Fibroblast of skin of back (primary cell): ENCODE measurements at regions not wholly inside any gene's neighbourhood (a gene's known extent, or its start where the extent isn't known, plus 50 kb on each side); places are given as distances from the start of the nearest gene placed in this dataset.
"Not testable (repeated sequence)": the region's sequence is repeated elsewhere in the genome, so short reads cannot be mapped to it uniquely, and the experiment has no call there.

Experiments used
- DNase-seq: peaks from one replicate; pipeline ENCODE4 v3.0.0-alpha.2; 2013

- peak; percentile 77 for DNase-seq
These were observed 77.4 kb upstream of the DMRT1 start for GRCh38 chr9:764105-764524.

GRCh38 chr9:764986-765385 lies 76.5 kb upstream of the DMRT1 start:
- no peak for DNase-seq

- DNase-seq, result not testable (repeated sequence)
These were observed 74.4 kb upstream of the DMRT1 start for GRCh38 chr9:767061-767561.

GRCh38 chr9:776086-776485 lies 65.4 kb upstream of the DMRT1 start:
- no peak for DNase-seq

- DNase-seq, result no peak
These were observed 63.5 kb upstream of the DMRT1 start for GRCh38 chr9:777978-778377.

DNA sequence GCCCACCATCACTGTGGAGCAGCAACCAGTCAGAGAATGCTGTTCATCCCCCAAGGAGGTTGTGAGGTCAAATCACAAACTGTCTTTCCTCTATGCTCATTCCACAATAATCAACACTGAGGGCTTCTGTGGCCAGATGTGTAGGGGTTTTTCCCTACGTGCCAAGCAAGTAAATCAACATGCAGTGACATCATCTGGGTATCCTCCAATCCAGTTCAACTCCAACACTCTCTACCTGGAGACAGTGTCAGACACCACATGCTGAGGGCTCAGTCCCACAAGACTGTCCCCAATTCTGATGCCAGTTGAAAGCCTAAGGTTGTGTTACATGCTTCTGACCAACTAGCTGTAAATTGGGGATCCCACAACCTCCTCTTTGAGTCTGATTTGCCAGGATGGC lies 57.3 kb upstream of the DMRT1 start:
- DNase-seq, result no peak

GRCh38 chr9:784916-785315 lies 56.6 kb upstream of the DMRT1 start:
- no peak for DNase-seq

GRCh38 chr9:785997-786396 lies 55.5 kb upstream of the DMRT1 start:
- no peak for DNase-seq

DNA sequence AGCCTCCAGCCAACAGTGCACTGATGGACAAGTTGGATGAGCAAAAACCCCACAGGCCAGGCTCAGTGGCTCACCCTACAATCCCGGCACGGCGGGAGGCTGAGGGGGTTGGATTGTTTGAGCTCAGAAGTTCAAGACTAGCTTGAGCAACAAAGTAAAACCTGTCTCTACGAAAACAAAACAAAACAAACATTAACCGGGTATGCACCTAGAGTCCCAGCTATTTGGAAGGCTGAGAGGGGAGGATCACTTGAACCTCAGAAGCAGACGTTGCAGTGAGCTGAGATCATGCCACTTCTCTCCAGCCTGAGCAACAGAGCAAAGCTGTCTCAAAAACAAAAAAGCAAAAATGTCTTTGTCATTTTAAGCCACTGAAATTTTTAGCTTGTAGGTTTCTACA lies 55.1 kb upstream of the DMRT1 start:
- no peak for DNase-seq

GRCh38 chr9:788777-789176 lies 52.7 kb upstream of the DMRT1 start:
- no peak for DNase-seq
